ENCODE measurements at regions not wholly inside any gene's neighbourhood (a gene's known extent, or its start where the extent isn't known, plus 50 kb on each side); places are given as distances from the start of the nearest gene placed in this dataset.

DNA sequence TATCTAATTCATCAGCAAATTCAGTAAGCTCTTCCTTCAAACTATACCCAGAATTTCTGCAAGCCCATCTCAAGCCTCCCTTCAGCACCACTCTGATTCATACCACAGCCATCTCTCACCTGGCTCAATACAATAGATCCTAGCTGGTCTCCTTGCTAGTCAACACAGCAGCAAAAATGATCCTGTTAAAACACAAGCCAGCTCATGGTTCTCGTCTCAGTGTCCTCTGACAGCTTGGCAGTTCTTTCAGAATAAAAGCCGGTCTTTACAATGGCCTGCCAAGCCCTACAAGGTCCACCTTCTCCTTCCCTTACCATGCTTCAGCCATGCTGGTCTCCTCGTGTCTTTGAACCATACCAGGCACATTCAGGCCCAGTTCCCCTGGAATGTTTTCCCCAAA is 296.9 kb upstream of the RND3 start:
- DNase-seq (ENCODE audit: low read depth, low spot score) = no peak

- no peak for DNase-seq (ENCODE audit: low read depth, low spot score)
These were observed 296.4 kb upstream of the RND3 start for GRCh38 chr2:150783896-150784295.

DNA sequence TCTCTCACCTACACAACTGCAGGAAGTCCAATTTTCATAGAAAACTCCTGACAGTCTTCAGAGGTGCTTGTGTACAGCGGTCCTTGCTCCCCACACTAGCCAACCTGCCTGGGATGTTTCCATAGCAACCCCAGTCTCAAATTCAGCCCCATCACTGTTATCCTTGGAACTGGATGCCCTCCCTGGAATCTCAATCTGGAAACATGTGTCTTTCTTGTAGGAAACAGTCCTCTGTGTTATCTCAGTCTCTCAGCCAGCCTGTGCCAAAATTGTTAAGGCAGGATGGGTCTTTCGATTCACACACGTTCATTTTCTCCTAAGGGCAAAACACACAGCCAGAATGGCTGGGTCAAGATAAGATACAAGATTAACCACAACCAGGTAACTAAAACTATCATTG is 295.5 kb upstream of the RND3 start:
- DNase-seq (ENCODE audit: low read depth, low spot score) = no peak

DNA sequence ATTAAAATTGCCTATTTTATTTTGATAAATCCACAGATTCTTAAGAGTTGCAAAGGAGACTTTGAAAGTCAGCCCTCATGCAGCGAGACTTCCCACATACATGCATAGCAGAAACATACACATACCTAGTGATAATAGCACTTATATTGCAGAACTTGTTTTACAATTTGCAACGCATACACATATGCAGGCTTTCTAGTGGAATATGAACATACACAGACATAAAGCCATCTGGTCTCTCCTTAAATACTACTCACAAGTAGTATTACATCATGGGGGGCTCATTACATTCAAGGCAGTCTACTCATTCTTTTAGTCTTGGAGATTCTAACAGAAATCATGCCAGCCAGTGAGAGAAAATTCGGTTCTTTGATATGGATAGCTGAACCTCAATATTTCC is 295.1 kb upstream of the RND3 start:
- no peak for DNase-seq (ENCODE audit: low read depth, low spot score)

GRCh38 chr2:150781142-150781541 is 293.7 kb upstream of the RND3 start:
- no peak for DNase-seq (ENCODE audit: low read depth, low spot score)

DNA sequence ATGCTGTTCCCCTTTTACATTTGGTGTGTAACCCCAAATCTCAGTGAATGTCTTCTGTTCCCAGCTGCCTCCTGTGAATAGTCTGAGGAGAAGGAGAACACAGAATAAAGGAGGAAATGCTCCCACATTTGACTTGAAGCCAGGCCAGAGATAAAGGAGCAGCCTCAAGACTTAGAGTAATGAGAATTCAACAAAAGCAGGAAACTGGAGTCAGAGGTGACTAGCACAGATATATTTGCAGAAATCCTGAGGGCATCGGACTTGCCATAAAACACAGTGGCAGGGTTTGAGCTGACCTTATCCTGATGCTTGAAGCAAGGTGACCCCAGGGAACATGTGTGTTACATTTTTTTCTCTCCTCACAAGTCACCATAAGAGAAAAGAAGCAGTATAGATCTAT is 291.4 kb upstream of the RND3 start:
- no peak for DNase-seq (ENCODE audit: low read depth, low spot score)

DNA sequence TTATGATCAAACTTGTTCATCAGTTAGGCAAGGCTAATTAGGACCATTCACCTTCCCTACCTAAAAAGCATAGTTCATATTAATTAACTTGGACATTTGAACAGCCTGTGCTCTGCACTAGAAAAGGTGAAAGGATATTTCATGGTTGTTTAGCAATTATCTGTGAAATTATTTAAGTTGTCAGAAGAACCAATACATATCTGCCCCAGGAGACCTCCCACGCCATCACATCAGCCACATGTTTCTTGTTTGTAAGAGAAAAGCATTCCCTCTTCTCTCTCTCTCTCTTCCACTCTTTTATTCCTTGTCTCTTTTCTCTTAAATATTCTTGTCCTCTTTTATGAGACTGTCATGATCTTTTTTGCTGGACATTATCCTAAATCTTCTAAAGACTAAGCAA is 282.0 kb upstream of the RND3 start:
- no peak for DNase-seq (ENCODE audit: low read depth, low spot score)

GRCh38 chr2:150767991-150768746 is 280.7 kb upstream of the RND3 start:
- no peak for DNase-seq (ENCODE audit: low read depth, low spot score)

DNA sequence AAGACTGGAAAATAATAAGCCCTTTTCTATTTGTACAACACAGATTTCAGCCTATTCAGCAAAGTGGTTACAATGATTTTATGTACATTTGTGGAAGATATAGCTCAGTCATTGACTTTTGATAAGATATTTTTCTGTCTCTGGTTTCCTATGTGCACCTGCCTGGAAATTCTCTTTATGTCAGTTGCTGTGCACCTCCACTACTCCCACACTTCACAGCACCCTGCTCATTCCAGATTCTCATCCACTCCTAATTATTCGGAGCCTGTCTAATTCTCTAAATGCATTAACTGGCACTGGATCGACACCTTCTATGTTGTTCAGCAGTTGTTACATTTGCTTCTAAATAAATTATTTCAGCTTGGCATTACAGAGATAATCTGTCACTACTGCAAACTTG is 275.1 kb upstream of the RND3 start:
- DNase-seq (ENCODE audit: low read depth, low spot score) = no peak

DNA sequence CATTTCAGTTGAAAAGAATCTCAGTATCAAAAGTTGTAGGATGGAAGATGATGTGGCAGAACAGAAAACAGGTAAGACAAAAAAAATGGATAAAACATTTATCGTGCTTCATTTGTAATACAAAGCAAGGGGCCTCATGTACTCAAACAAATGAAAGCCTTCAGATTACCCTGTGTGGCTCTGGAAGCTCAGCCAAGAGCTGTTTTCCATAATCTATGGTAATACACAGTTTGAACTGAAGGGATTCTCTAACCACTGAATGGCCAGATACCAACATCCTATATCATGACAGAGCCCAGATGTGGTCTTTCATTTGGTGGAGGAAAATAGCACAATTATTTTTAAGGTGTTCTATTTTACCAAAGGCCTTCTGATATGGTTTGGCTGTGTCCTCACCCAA is 272.1 kb upstream of the RND3 start:
- no peak for DNase-seq (ENCODE audit: low read depth, low spot score)

- DNase-seq (ENCODE audit: low read depth, low spot score) = no peak
These were observed 271.6 kb upstream of the RND3 start for GRCh38 chr2:150759106-150759505.

DNA sequence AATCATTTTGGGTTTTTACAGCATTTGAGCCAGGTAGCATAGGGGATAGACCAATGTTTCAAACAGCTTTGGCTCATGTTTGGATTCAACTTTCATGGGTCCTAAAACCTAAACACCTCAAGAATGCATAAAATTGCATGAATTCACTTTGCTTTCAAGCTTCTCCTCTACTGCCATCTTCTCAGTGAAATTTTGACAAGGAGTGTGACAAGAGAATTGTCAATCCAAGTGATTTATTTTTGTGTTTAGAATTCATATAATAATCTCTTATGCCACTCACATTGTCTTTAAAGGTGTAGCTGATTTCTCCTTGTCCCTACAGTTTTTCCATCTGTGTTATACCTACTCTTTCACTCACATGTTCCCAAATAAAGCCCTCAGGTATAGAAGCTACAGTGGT is 264.8 kb upstream of the RND3 start:
- DNase-seq (ENCODE audit: low read depth, low spot score) = no peak

- no peak for DNase-seq (ENCODE audit: low read depth, low spot score)
These were observed 263.3 kb upstream of the RND3 start for GRCh38 chr2:150750720-150751119.

GRCh38 chr2:150742094-150742493 is 254.6 kb upstream of the RND3 start:
- DNase-seq (ENCODE audit: low read depth, low spot score) = no peak

- DNase-seq (ENCODE audit: low read depth, low spot score) = no peak
These were observed 248.5 kb upstream of the RND3 start for GRCh38 chr2:150735894-150736498.

DNA sequence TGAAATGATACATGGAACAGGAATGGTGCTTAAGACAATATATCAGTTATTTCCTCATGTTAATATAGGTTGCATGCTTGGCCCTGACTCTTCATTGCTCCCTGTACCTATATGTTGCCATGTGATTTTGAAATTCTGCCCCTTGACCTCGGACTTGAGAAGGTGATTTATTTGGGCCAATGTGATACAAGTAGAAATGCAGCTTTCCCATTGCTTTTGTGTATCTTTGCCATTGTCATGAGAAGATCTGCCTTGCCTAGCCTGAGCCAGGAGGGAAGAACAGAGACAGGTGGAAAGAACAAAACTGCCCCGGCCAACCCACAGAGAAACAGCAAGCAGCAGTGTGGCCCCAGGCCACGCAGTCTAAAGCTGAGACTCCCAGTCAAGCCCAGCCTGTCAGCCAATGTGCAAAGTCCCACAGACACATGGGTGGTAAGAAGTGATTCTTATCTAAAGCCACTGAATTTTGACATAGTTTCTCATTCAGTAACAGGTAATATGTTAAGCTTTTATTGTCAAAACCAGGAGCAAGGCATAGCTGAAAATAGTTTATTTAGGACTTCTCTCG is 245.7 kb upstream of the RND3 start:
- no peak for DNase-seq (ENCODE audit: low read depth, low spot score)

DNA sequence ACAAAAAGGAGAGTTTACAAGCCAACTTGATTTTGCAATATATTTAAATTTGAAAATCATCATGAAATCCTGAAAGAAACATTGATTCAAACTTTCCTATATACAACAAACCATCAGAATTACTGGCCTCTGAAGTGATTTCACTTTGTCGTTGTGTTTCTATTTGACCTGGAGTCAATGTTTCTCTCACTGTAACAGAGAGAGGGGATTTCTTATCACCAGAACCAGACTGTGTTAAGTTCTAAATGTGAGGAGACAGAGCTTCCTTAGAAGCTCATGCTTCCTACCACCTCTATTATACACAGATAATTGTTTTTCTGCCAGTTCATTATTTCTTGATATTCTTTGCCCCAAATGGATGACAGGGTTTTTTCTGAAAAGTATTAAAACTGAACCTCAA is 245.0 kb upstream of the RND3 start:
- DNase-seq (ENCODE audit: low read depth, low spot score) = no peak

- no peak for DNase-seq (ENCODE audit: low read depth, low spot score)
These were observed 244.6 kb upstream of the RND3 start for GRCh38 chr2:150732064-150732463.

- no peak for DNase-seq (ENCODE audit: low read depth, low spot score)
These were observed 242.1 kb upstream of the RND3 start for GRCh38 chr2:150729495-150729955.

- no peak for DNase-seq (ENCODE audit: low read depth, low spot score)
These were observed 230.8 kb upstream of the RND3 start for GRCh38 chr2:150718280-150718679.

- no peak for DNase-seq (ENCODE audit: low read depth, low spot score)
These were observed 228.7 kb upstream of the RND3 start for GRCh38 chr2:150716186-150716585.

DNA sequence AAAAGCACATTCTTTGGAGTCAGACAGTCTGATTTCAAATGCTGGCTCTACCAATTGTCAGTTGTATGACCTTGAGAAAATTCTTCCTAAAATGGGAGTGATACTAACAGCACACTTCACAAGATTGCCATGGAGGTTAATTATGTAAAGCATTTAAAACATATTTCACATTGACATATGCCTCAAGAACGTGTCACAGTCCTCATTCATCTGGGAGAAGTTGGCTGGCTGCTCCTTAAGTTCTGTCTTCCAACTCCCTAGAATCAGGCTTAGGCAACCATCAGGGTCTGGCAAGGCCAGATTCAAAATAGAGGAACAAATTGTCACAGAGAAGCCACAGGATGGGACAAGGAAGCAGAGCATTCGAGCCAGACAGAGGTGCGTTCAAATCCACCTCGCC is 228.0 kb upstream of the RND3 start:
- no peak for DNase-seq (ENCODE audit: low read depth, low spot score)

- DNase-seq (ENCODE audit: low read depth, low spot score) = no peak
These were observed 223.4 kb upstream of the RND3 start for GRCh38 chr2:150710916-150711315.
